Stimulated activated naive CD4-positive, alpha-beta T cell (primary cell): ENCODE measurements at regions not wholly inside any gene's neighbourhood (a gene's known extent, or its start where the extent isn't known, plus 50 kb on each side); places are given as distances from the start of the nearest gene placed in this dataset.

Source experiments
- DNase-seq, 6 experiments: peaks; one replicate each; lab custom pipeline; 2025; lab: John Stamatoyannopoulos, UW

DNA sequence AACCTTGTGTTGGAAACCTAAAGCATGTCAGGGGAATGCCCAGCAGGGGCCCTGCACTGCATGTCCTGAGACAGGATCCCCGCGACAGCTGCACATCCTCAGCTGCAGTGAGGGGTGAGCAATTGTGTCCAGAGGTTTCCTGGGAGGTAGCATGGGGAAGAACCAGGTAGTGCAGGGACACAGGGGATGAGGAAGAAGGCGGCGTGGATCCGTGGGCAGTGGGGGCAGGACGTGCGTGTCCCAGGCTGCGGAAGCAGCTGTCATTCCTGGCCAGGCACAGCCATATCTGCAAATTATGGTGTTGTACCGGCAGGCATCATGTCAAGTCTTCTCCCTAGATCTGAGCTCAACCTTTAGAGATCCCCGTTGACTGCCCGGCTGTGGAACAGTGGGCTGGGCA is 238.2 kb upstream of the MYT1L start:
- DNase-seq: no peak

GRCh38 chr2:2568411-2568810 is 237.3 kb upstream of the MYT1L start:
- no peak for DNase-seq

GRCh38 chr2:2567776-2568175 is 236.7 kb upstream of the MYT1L start:
- DNase-seq: no peak

DNA sequence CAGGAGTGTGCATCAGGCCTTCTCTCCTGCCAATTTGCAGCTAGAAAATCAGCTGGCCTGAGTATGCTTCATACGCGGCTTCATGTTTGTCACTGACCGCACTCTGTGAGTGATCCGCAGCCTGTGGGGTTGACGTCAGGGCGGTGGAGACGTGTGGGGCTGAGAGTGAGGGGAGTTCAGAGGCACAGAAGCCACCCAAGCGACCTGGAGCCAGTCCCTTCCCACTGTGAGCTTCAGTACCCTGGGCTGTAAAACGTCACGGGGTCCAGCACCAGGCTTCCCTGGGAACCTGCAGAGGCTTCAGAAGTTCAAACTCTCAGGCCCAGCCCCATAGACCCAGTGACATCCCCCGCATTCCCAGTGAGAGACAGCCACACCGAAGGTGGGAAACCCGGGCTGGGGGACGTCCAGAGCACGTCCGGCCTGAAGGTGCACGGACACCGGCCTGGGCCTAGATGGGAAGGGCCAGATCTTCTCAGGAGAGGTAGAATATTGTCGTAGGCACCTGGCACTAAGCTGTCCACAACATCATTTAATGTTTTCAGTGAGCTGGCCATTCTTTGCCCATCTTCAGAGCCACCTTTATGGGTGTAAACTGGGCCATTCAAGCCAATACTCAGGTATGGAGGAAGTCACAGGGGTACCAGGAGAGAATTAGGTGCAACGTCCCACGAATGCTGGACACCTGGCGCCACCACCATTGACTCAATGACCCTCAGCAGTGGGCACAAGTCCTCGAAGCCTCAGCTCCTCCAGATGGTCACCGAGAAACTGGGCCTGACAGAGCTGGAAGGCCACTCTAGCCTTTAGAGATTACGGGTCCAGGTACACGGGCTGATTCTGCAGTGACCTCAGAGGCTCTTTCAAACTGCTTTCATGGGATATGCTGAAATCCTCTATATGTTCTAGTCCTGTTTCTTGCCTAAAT is 235.6 kb upstream of the MYT1L start:
- no peak for DNase-seq

DNA sequence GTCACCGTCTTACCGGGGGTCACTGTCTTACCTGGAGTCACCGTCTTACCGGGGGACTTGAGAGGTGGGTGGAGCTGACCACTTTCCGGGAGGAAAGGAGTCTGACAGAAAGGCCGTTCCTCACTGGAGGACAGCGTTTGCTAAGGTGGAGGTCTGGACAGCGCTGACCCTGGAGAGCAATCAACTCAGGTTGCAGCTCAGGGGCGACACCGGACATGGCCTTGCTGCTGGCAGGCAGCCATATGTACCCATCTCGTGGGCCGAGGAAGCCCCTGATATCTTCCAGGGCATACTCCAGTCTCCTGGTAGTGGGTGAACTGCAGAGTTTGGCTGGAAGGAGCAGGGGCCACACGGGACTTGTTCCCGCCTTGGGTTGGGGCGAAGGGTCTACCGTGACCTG is 234.6 kb upstream of the MYT1L start:
- DNase-seq: no peak

GRCh38 chr2:2564300-2565078 is 233.4 kb upstream of the MYT1L start:
- no peak for DNase-seq

DNA sequence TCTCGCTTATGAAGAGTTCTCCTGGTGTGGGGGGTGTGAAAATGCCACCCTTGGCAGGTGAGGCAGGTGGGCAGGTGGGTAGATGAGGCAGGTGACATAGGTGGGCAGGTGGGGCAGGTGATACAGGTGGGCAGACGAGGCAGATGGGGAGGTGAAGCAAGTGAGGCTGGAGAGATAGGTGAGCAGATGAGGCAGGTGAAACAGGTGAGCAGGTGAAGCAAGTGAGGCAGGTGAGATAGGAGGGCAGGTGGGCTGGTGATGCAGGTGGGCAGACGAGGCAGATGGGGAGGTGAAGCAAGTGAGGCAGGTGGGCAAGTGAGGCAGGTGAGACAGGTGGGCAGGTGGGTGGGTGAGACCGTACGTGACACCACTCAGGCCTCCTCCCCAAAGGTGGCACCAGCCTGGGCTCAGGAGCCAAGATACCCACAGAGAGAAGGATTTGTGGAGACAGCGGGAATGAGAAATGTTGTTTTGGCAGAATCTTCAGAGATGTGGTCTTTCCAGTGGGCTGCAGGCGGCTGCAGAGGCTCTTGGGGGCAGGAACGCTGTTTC is 232.3 kb upstream of the MYT1L start:
- no peak for DNase-seq

DNA sequence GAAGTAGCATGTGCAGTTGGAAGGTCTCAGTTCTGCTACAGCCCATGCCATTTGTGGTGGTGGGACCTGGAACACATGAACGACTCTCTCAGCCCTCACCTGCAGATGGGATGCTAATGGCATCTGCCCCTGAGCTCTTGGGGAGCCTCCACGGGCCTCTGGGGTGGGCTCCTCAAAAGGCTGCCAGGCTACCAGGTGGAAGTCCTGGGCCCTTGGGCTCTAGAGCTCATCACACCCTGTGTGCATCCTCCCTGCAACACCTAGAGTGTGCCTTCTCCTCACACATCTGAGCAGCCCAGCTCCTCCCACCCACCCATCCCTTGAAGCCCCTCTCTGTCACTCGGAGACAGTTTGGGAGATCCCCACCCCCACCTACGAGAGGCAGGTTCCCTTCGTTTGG is 231.8 kb upstream of the MYT1L start:
- DNase-seq: no peak

DNA sequence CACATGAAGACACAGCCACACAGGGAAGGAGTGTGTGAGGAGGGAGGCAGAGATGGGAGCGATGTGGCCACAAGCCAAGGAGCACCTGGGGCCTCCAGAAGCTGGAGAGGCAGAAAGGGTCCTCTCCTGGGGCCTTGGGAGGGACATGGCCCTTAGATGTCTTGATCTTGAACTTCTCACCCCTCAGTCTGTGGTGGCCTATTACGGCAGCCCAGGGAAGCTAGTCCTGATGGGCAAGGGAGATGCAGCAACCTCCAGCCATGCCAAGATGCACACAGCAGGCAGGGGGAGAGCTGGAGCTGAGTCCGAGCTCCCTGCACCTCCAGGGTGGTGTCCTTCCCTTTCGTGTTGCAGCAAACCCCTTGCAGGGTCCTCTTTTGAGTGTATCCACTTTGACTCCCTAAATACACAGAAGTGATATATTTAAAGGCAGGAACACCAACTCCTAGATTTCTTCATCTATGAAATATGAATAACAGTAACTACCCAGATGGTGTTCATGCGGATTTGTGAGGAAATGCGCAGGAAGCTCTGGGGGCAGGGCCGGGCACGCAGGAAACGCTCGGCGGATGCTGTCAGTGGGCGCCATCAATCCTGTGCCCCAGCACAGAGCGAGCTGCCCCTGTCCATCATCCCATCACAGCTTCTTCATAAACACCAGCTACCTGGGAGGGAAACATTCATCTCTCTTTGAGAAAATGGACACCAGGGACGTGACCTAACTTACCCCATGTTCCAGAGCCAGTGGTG is 230.4 kb upstream of the MYT1L start:
- no peak for DNase-seq

DNA sequence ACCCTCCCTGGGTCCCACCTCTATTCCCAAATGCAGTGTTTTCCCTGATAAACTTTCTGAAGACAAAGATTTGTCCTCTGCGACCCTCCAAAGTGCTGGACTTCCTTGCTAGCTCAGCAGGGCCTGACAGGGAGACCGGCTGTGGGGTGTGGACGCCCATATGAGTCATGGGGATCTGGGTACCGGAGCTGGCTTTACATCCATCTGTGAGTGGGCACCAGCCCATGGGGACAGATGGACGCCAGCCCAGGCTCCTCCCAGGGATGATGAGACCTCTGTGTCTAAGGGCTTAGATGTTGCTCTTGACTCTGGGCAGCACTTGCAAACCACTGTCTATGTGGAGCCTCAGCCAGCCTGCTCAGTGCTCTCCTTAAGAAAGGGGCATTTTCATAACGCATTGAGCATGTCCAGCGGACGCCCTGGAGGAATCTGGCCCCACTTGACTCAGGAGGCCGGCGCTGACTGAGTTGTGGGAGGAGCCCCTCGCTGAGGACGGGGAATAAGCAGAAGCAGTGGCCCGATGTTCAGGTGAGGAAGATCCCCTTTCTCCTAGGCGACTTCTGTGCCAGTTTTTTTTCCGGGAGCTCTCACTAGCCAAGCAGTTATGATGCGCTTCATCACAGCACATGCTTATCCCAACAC is 229.4 kb upstream of the MYT1L start:
- DNase-seq: no peak

GRCh38 chr2:2558476-2558875 is 227.4 kb upstream of the MYT1L start:
- DNase-seq: no peak

GRCh38 chr2:2557475-2557874 is 226.4 kb upstream of the MYT1L start:
- DNase-seq: no peak

- no peak for DNase-seq
Observed at GRCh38 chr2:2550856-2551255, 219.8 kb upstream of the MYT1L start.

DNA sequence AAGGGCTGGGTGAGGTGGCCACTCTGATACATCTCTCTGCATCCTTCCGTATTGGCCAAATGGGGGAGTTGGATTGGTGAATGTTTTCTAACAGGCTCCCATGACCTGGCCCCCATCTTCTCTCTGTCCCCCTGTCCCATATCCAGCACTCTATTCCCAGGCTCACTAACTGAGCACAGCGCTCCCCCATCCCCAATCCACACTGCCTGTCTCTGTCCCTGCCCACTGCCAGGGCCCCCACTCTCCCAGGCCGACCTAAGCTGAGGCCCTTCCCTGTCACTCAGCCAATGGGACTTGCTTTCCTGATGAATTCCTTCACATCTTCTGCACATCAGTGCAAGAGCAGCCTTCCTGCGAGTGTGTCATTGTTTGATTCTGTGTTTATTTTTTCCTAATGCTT is 216.8 kb upstream of the MYT1L start:
- no peak for DNase-seq

GRCh38 chr2:2547451-2547850 is 216.4 kb upstream of the MYT1L start:
- DNase-seq: no peak

- no peak for DNase-seq
Observed at GRCh38 chr2:2546046-2546445, 215.0 kb upstream of the MYT1L start.

DNA sequence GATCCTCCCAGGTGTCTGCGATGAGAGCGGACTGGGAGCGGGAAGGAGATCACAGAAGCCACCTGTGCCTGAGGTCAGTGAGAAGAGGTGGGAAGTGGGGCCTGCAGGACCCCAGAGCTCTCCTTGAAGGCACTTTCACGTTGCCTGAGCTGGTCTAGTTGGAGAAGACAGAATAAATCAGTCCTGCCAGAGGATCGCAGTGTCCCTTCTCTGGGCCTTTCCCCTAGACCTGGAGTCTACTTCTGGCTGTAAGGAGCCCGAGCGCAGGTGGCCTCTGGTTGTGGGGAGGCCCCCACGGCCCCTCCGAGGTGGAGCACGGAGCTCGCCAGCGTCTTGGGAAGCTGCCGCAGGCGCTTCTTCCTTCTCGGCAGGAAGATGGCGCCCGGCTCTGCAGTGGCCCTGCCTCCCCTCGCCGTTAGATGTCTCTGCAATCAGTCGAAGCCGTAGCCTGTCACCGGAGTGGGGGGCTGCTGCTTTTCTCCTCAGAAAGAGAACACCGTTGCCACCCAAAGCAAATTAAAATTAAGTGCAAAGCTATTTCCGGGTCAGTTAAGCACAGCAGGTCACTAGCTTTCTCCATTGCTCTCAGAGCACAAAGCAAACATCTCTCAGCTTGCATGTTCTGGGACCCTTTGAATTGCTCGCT is 212.0 kb upstream of the MYT1L start:
- DNase-seq: no peak

GRCh38 chr2:2542316-2542715 is 211.2 kb upstream of the MYT1L start:
- no peak for DNase-seq

DNA sequence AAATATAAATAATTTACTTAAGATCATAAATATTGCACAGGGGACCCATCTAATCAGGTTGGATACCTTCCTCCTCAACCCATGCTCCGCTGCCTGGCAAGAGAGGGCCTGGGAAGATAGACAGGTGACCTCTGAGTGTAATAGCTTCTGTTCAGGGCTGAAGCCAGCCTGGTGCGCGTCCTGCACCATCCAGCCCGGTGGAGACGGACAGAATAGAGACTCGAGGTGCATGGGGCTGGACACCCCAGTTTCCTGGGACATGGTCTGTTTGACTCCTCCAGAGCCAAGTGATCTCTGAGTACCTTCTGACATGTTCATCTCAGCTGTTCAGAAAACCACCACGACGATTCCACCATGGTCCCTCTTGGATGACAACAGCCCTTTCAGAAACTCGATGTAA is 209.3 kb upstream of the MYT1L start:
- no peak for DNase-seq

DNA sequence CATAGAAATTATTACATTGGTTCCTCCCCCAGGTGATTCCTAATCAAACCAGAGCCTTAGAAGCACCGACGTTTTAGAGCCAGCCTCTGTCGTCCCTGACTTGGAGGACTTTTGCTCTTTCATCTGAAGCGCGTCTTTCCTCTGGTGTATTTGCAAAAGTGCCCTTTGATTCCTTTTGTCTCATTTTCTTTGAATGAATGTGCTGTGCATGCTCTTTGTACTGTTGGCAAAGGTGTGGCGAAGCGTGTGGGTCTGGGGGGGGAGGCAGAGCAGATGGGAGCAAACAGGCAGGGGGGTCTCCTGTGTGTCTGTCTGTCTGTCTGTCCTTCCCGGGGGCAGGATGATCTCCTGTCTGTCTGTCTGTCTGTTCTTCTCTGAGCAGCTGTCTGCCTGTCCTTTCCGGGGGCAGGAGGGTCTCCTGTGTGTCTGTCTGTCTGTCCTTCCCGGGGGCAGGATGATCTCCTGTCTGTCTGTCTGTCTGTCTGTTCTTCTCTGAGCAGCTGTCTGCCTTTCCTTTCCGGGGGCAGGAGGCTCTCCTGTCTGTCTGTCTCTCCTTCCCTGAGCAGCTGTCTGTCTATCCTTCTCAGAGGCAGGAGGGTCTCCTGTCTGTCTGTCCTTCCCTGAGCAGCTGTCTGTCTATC is 205.5 kb upstream of the MYT1L start:
- DNase-seq: no peak

GRCh38 chr2:2530334-2530733 is 199.3 kb upstream of the MYT1L start:
- DNase-seq: no peak
